Neural cell (in vitro differentiated cells): ENCODE measurements at regions not wholly inside any gene's neighbourhood (a gene's known extent, or its start where the extent isn't known, plus 50 kb on each side); places are given as distances from the start of the nearest gene placed in this dataset.

Source experiments
- H2AFZ ChIP-seq: fragments of 200-600, 300-800 bp; sonication (generic), shearing (Covaris generic); 2 replicates; pipeline ENCODE4 v1.6.0; 2014; ENCODE audit warnings: low read depth, mild to moderate bottlenecking, antibody characterized with exemption, low read length, moderate library complexity
- H3F3A ChIP-seq: fragments of 200-600 bp; shearing (Covaris generic); 2 replicates; pipeline ENCODE4 v1.6.1; 2016; ENCODE audit warnings: mild to moderate bottlenecking, moderate library complexity, mixed read lengths, antibody characterized with exemption, low read length; ENCODE audit not compliant: insufficient read depth, poor library complexity, severe bottlenecking
- H3K27ac ChIP-seq: fragments of 200-600, 300-800 bp; sonication (generic), shearing (Covaris generic); 2 replicates; pipeline ENCODE4 v1.5.1; 2014; ENCODE audit warnings: mild to moderate bottlenecking, low read length, moderate library complexity
- H3K27me3 ChIP-seq: fragments of 300-800, 200-600 bp; sonication (generic), shearing (Covaris generic); 2 replicates; pipeline ENCODE4 v1.6.0; 2014; ENCODE audit warnings: mild to moderate bottlenecking, low read depth, low read length, moderate library complexity; ENCODE audit not compliant: insufficient read depth
- H3K36me3 ChIP-seq: fragments of 300-800, 200-600 bp; sonication (generic), shearing (Covaris generic); 2 replicates; pipeline ENCODE4 v1.5.1; 2014; ENCODE audit warnings: mild to moderate bottlenecking, antibody characterized with exemption, low read length, moderate library complexity; ENCODE audit not compliant: insufficient read depth
- H3K4me2 ChIP-seq: fragments of 300-800, 200-600 bp; sonication (generic), shearing (Covaris generic); 2 replicates; pipeline ENCODE4 v1.6.0; 2014; ENCODE audit warnings: mild to moderate bottlenecking, low read length
- H3K4me3 ChIP-seq: fragments of 300-800, 200-600 bp; sonication (generic), shearing (Covaris generic); 2 replicates; pipeline ENCODE4 v1.5.1; 2014; ENCODE audit warnings: mild to moderate bottlenecking, low read length, moderate library complexity
- H3K79me2 ChIP-seq: fragments of 200-600 bp; shearing (Covaris generic); replicated peaks from 2 replicates; pipeline ENCODE4 v1.6.0; 2014; ENCODE audit warnings: mild to moderate bottlenecking, low read length, moderate library complexity; ENCODE audit not compliant: insufficient read depth
- H3K9ac ChIP-seq: fragments of 300-800, 200-600 bp; sonication (generic), shearing (Covaris generic); 2 replicates; pipeline ENCODE4 v1.6.1; 2016; ENCODE audit warnings: mild to moderate bottlenecking, low read length, mixed read lengths
- H3K9me2 ChIP-seq: fragments of 200-600 bp; shearing (Covaris generic); 2 replicates; pipeline ENCODE4 v1.6.1; 2016; ENCODE audit warnings: mild to moderate bottlenecking, low read length, mixed read lengths; ENCODE audit not compliant: insufficient read depth
- H3K9me3 ChIP-seq: fragments of 200-600, 300-800 bp; sonication (generic), shearing (Covaris generic); 2 replicates; pipeline ENCODE4 v1.6.1; 2016; ENCODE audit warnings: mild to moderate bottlenecking, mixed run types, low read length, moderate library complexity, mixed read lengths
- H4K20me1 ChIP-seq: fragments of 200-600 bp; shearing (Covaris generic); 2 replicates; pipeline ENCODE4 v1.6.1; 2016; ENCODE audit warnings: mild to moderate bottlenecking, mixed run types; ENCODE audit not compliant: insufficient read depth
- CTCF ChIP-seq: fragments of 450-650 bp; IDR thresholded peaks from 2 replicates; pipeline ENCODE4 v1.5.1; 2014; ENCODE audit warnings: antibody characterized with exemption, mild to moderate bottlenecking, moderate library complexity; ENCODE audit not compliant: poor library complexity, severe bottlenecking
- EP300 ChIP-seq: fragments of 450-650 bp; conservative IDR thresholded peaks from 2 replicates; pipeline ENCODE4 v1.6.1; 2014; ENCODE audit warnings: antibody characterized with exemption, mild to moderate bottlenecking, moderate library complexity; ENCODE audit not compliant: poor library complexity, severe bottlenecking
- EZH2 ChIP-seq: fragments of 200-600, 300-800 bp; shearing (Covaris generic), sonication (generic); IDR thresholded peaks from 2 replicates; pipeline ENCODE4 v1.6.1; 2014; ENCODE audit warnings: antibody characterized with exemption, low read length, borderline replicate concordance, mild to moderate bottlenecking; ENCODE audit not compliant: insufficient read depth, poor library complexity, severe bottlenecking
- MXI1 ChIP-seq: fragments of 450-650 bp; conservative IDR thresholded peaks from 2 replicates; pipeline ENCODE4 v1.6.1; 2014; ENCODE audit warnings: antibody characterized with exemption, mild to moderate bottlenecking; ENCODE audit not compliant: poor library complexity, severe bottlenecking
- POLR2AphosphoS5 ChIP-seq: IDR thresholded peaks from 2 replicates; pipeline ENCODE4 v1.6.1; 2012
- RAD21 ChIP-seq: fragments of 450-650 bp; conservative IDR thresholded peaks from 2 replicates; pipeline ENCODE4 v1.6.1; 2014; ENCODE audit warnings: antibody characterized with exemption, mild to moderate bottlenecking, moderate library complexity
- REST ChIP-seq: IDR thresholded peaks from 2 replicates; pipeline ENCODE4 v1.6.1; 2012; ENCODE audit warnings: borderline replicate concordance
- TAF1 ChIP-seq: IDR thresholded peaks from 2 replicates; pipeline ENCODE4 v1.6.1; 2012; ENCODE audit warnings: low read depth

- Histone ChIP-seq H3K79me2 (no peaks in the 10 kb centered on the region), H3K27ac (no peak overlapping the region), H3K9me3 (no peaks in the 10 kb centered on the region), H3F3A (no peaks in the 10 kb centered on the region), H3K9me2 (no peaks in the 10 kb centered on the region), H3K4me3 (no peak overlapping the region), H4K20me1 (no peaks in the 10 kb centered on the region), H3K36me3 (peaks cover 9% of the 10 kb centered on the region), H3K9ac (no peak overlapping the region), H3K4me2 (no peak overlapping the region), H2AFZ (no peak overlapping the region), H3K27me3 (no peaks in the 10 kb centered on the region)
- TF ChIP-seq POLR2AphosphoS5 (no peak), RAD21 (no peak), REST (no peak), MXI1 (no peak), EZH2 (no peak), EP300 (no peak), TAF1 (no peak), CTCF (no peak)
Observed at GRCh38 chr2:216257089-216257488, 115.2 kb downstream of the MARCHF4 start.
